COLO668 (cell line): ENCODE measurements at regions not wholly inside any gene's neighbourhood (a gene's known extent, or its start where the extent isn't known, plus 50 kb on each side); places are given as distances from the start of the nearest gene placed in this dataset.

Experiments
- DNase-seq: peaks from one replicate; lab custom pipeline; 2025; ENCODE audit not compliant: unreplicated experiment; lab: John Stamatoyannopoulos, UW

DNA sequence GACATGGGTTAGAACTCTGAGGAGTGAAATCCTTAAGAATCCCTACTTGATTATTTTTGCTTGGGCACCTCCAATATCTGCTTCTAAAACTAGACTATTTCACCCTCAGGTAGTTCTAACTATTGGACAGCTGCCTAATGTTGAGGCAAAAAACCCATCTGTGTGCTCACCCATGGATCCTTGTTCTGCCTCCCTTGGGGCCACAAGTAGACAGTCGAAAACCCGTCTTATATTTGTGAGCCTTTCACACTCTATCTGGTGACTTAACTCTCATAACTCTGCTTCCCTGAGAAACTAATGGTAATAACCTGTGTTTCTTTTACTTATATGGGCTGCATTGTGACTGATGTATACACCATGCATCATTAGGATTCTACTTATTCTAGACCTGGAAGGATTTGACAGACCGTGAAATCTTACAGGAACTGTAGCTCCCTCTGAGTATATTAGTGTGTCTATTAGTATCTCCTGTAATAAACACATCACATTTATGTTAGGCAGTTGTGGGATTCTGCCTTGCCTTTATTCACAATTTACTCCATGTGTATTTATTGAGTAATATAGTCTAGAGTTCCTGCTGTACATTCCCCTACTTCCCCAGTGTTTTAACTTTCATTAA, 94.6 kb upstream of the SGCD start:
- DNase-seq = no peak

DNA sequence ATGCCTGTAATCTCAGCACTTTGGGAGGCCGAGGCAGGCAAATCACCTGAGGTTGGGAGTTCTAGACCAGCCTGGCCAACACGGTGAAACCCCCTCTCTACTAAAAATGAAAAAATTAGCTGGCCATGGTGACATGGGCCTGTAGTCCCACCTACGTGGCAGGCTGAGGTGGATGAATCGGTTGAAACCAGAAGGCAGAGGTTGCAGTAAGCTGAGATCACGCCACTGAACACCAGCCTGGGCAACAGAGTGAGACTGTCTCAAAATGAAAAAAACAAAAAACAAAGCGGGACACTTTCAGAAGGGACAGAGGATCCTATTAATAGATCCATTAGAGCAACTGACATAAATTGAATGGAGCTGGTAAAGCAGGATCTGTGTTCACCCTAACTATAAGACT, 89.6 kb upstream of the SGCD start:
- no peak for DNase-seq

DNA sequence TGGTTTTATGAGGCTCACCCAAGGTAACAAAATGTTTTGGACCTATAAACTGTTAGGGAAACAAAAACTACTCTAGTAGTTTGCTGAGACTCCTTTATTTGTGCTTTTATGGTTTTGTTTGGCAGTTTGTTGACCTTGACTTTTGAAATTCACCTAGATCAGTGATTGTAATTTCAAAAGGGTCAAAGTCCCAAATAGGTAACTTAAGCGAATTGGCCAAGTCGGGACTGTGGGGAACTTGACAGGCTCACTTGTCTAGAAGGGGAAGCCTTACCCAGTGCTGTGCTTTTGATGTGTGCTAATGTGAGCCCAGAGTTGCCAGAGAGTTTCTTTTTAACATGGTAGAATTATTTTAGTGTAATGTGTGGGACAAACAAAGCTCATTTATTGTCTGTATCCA, 87.2 kb upstream of the SGCD start:
- DNase-seq = no peak

DNA sequence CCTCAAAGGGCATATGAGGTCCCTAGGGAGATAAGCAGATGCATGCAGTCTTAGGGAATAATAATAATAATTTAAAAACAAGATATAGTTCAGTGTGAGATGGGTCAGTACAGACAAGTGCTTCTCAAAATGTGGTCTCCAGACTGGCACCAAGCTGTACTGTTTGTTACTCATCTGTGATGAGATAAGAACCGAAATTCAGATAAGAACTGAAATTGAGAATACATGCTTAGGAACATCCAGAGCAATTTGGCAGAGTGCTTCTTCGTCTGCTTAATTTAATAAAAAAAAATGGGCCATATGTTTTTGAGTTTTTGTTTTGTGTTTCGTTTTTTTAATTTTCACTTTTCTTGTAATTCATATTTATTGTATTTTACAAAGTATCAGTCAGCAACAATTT, 86.5 kb upstream of the SGCD start:
- no peak for DNase-seq

DNA sequence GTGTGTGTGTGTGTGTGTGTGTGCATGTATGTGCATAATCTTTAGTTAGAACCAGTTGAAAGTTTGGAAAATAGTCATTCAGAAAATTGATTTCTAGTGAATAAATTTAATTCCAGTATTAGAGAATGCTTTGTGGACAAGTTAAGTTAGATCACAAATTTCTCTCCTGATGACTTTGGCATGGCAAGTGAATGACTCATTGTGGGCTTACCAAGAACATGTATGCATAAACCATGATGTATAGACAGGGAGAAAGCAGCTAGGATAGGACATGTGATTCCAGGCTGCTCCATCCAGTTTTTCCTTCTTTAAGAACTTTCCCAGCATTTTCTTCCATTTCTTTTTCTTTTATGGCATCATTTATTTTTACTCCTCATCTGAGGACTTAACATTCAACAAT, 85.7 kb upstream of the SGCD start:
- no peak for DNase-seq

DNA sequence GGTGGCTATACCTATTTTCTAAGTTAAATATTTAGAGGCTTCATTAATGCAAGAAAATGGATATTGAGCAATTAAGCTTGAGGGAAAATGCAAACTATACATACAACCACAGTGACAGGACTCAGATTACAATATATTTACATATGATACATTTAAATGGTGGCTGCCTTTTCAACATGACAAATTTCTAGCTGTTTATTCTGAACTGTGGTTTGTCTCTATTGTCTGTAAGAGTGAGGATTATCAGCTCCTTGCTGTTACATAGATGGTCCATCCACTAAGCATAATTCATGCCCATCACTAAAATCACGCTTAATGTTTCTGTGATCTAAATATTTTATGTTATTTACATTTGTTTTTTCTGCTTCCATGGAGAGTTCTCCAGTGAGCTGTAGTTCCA, 81.1 kb upstream of the SGCD start:
- DNase-seq = no peak

DNA sequence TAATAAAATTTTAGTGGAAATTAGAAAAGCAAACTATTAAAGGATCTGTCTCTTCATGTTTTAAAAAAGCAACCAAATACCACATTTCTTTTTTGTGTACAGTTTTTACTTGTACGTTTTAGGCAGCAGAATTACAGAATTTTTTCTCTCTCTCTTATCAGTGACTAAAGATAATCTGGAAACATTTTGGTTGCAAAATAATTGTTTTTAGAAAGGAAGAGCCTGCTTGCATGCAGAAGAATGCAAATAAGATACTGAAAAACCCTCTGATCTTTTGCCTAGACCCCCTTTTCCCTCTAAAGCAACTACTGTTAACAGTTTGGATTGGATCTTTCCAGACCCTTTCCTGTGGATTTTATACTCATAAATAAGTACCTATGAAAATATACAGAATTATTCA, 75.9 kb upstream of the SGCD start:
- no peak for DNase-seq

DNA sequence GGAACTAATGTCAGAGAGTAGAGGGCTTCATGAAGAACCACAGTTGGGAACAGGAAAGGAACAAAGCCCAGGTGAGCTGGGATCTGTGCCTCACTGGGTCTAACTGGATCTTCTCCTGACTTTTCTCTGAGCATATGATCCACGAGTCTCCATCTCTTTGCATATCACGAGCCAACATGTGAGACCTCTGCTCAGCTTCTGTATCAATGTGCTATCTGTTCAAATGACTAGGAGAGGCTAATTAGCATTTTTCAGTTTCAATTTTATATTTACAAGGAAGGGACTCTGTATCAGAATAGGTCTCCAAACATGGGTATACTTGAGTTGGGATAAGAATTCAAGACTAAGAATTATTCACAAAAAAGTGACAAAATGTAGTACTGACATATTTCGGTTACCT, 73.8 kb upstream of the SGCD start:
- no peak for DNase-seq

DNA sequence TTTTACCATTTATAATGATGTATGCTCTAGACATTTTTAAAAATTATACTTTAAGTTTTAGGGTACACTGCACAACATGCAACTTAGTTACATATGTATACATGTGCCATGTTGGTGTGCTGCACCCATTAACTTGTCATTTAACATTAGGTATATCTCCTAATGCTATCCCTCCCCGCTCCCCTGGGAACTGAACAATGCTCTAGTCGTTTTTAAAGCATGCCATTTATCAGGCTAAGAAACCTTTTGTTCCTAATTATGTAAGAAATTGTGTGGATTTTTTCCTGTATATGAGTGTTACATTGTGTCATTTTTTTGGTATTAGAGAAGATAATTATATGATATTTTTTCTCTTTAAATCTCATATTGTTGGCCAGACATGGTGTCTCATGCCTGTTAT, 72.8 kb upstream of the SGCD start:
- DNase-seq = no peak

DNA sequence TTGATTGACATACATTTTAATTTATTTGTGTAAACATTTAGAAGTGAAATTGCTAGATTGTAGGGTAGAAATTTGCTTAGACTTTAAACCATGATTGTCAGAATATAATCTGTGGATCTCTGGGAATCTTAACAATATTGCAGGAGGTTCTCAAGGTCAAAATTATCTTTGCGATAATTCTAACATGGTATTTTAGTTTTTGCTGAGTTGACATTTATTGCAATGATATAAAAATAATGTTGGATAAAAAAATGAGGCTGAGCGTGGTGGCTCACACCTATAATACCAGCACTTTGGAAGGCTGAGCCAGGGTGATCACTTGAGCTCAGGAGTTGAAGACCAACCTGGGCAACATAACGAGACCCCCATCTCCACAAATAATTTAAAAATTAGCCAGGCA, 70.3 kb upstream of the SGCD start:
- no peak for DNase-seq

DNA sequence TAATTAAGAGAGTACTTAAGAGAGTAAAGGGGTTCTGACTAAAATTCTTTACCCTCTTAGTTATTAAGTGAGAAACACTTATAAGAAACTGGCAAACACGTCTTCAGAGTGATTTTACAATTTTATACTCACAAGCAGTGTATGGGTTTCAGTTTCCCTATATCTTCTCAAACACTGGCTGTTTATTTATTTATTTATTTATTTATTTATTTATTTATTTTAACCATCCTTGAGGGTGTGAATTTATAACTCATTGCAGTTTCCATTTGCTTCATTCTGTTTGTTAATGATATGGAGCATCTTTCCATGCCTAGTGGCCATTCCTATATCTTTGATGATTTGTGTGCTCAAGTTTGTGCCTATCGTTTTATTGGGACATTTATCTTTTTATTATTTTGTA, 68.0 kb upstream of the SGCD start:
- DNase-seq = no peak

DNA sequence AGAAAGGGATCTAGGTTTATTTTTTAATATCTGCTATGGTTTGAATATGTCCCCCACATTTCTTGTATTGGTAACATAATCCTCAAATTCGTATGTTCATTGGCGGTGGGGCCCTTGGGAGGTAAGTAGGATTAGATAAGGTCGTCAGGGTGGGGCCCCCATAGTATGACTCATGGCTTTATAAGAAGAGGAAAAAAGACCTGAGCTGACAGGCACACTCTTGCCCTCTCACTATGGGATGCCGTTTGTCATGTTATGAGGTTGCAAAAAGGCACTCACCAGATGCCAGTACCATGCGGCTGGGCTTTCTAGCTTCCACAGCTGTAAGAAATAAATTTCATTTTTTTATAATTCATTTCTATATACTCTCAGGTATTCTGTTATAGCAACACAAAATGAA, 67.3 kb upstream of the SGCD start:
- no peak for DNase-seq

DNA sequence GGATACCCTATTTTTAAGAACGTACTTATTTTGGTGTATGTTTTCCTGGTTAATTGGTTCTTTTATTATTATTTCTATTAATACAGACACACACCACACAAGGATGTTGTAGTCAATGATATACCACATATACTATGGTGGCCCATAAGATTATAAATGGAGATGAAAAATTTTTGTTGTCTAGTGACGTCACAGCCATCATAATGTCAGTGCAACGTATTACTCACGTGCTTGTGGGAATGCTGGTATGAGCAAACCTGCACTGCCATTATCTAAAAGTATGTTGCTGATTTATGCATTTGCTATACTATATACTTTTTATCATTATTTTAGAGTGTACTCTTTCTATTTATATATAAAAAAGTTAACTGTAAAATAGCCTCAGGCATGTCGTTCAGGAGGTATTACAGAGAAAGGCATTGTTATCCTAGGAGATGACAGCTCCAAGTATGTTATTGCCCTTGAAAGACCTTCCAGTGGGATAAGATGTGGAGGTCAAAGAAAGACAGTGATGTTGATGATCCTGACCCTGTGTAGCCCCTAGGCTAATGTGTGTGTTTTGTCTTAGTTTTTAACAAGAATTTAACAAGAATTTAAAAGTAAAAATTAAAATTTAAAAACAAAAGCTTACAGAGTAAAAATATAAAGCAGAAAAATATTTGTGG, 65.6 kb upstream of the SGCD start:
- DNase-seq = no peak

DNA sequence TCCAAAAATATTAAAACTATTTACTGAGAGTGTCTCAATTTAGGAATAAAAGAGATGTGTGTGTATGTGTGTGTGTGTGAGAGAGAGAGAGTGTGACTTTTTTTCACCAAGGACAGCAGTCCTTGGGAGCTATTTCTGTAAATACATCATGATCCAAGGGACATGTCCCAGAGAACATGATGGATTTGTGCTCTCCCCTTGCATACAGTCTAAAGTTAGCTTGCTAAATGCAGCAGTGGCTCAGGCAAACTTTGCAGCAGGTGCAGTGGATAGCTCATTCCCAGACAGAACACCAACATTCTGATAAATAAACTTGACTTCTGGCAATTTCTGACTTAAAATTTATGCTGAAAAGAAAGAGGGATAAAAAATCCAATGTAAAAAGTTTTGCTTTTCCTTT, 55.4 kb upstream of the SGCD start:
- no peak for DNase-seq

DNA sequence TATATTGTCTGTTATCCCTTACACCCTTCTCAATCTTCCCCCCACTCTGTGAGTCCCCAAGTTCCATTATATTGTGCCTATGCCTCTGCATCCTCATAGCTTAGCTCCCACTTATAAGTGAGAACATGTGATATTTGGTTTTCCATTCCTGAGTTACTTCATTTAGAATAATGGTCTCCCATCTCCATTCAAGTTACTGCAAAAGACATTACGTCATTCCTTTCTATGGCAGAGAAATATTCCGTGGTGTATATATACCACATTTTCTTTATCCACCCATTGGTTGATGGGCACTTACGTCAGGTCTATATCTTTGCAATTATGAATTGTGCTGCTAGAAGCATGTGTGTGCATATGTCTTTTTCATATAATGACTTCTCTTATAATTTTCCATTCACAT, 54.8 kb upstream of the SGCD start:
- DNase-seq = no peak

DNA sequence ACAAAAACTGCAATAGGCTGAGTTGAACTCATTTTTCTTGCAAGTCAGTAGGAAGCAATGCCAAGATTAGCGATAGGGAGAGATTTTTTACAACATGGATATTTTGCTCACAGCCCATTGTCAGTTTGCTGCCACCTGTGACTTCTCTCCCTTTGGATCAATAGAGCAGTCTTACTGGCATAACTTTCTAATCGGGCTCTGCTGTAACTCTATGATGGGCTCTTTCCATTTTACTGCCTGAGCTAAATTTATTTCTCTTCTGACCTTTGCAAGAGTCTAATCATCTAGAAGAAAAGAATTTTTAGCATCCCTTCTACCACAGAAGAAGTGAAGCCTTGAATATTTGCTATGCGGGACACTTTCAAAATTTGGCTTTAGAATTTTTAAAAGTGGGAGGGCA, 53.6 kb upstream of the SGCD start:
- no peak for DNase-seq

DNA sequence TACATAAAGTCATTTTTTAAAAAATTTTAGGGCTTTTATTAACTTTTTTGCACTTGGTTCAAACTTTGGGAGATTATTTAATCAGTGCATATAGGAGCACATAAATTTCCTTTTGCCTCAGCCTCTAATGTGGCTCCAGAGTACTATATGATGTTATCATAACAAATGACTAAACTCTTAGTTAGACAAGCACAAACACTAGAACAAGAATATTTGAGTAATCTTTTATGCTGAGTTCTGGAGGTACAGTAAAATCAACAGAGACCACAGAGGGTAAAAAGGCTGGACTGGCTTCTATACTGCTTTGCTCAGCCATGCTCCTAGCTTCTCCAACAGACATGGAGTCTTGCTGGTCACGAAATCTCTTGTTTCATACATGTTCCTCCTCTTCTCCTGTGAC, 52.5 kb upstream of the SGCD start:
- DNase-seq = no peak
